Glutamatergic neuron (in vitro differentiated cells): ENCODE measurements at regions not wholly inside any gene's neighbourhood (a gene's known extent, or its start where the extent isn't known, plus 50 kb on each side); places are given as distances from the start of the nearest gene placed in this dataset.

Source experiments
- DNase-seq: peaks from one replicate; pipeline ENCODE4 v3.0.0; 2022
- H3K27ac Mint-ChIP-seq: one replicate; pipeline ENCODE4 v1.8.0; 2020; ENCODE audit warnings: mild to moderate bottlenecking, mixed read lengths, inconsistent platforms; ENCODE audit not compliant: unreplicated experiment
- H3K27me3 Mint-ChIP-seq: one replicate; pipeline ENCODE4 v1.8.0; 2020; ENCODE audit warnings: mild to moderate bottlenecking, moderate library complexity, mixed read lengths, inconsistent platforms; ENCODE audit not compliant: unreplicated experiment
- H3K36me3 Mint-ChIP-seq: one replicate; pipeline ENCODE4 v1.8.0; 2020; ENCODE audit warnings: mild to moderate bottlenecking, mixed read lengths, inconsistent platforms; ENCODE audit not compliant: unreplicated experiment
- H3K4me1 Mint-ChIP-seq: one replicate; pipeline ENCODE4 v1.8.0; 2020; ENCODE audit warnings: mild to moderate bottlenecking, low read depth, mixed read lengths, inconsistent platforms; ENCODE audit not compliant: unreplicated experiment
- H3K4me3 Mint-ChIP-seq: one replicate; pipeline ENCODE4 v1.8.0; 2020; ENCODE audit warnings: mild to moderate bottlenecking, mixed read lengths, inconsistent platforms; ENCODE audit not compliant: unreplicated experiment
- H3K9me3 Mint-ChIP-seq: one replicate; pipeline ENCODE4 v1.8.0; 2020; ENCODE audit warnings: mild to moderate bottlenecking, moderate library complexity, mixed read lengths, inconsistent platforms; ENCODE audit not compliant: unreplicated experiment
- CTCF ChIP-seq: fragments of 200-600 bp; sonication (generic); IDR thresholded peaks from one replicate; pipeline ENCODE4 v1.5.0; 2021; ENCODE audit not compliant: partially characterized antibody, unreplicated experiment

- Mint-ChIP-seq H3K27ac (no peak overlapping the region), H3K36me3 (no peaks in the 10 kb centered on the region), H3K9me3 (no peaks in the 10 kb centered on the region), H3K4me1 (no peaks in the 10 kb centered on the region), H3K4me3 (no peak overlapping the region), H3K27me3 (no peaks in the 10 kb centered on the region)
- no peak for TF ChIP-seq CTCF
- no peak for DNase-seq
Observed at GRCh38 chr4:11724731-11725130, 296.0 kb upstream of the HS3ST1 start.

- Mint-ChIP-seq H3K4me1 (no peaks in the 10 kb centered on the region), H3K36me3 (no peaks in the 10 kb centered on the region), H3K27me3 (no peaks in the 10 kb centered on the region), H3K27ac (no peak overlapping the region), H3K9me3 (peaks cover 3% of the 10 kb centered on the region), H3K4me3 (no peak overlapping the region)
- TF ChIP-seq CTCF: no peak
- no peak for DNase-seq
Observed at GRCh38 chr4:11722223-11722622, 293.5 kb upstream of the HS3ST1 start.

- peaks cover 3% of the 10 kb centered on the region for H3K9me3 Mint-ChIP-seq
- no peak overlapping the region for H3K27ac Mint-ChIP-seq
- no peak overlapping the region for H3K4me3 Mint-ChIP-seq
- H3K36me3 Mint-ChIP-seq: no peaks in the 10 kb centered on the region
- no peak for DNase-seq
- peak; percentile 75 for TF ChIP-seq CTCF
- H3K4me1 Mint-ChIP-seq: no peaks in the 10 kb centered on the region
- H3K27me3 Mint-ChIP-seq: no peaks in the 10 kb centered on the region
Observed at GRCh38 chr4:11720292-11720691, 291.6 kb upstream of the HS3ST1 start.

GRCh38 chr4:11719879-11720278 is 291.2 kb upstream of the HS3ST1 start:
- Mint-ChIP-seq H3K36me3 (no peaks in the 10 kb centered on the region), H3K4me3 (no peak overlapping the region), H3K9me3 (peaks cover 3% of the 10 kb centered on the region), H3K27me3 (no peaks in the 10 kb centered on the region), H3K27ac (no peak overlapping the region), H3K4me1 (no peaks in the 10 kb centered on the region)
- DNase-seq: no peak
- TF ChIP-seq CTCF: no peak

- H3K9me3 Mint-ChIP-seq: peaks cover 6% of the 10 kb centered on the region
- H3K4me1 Mint-ChIP-seq: peaks cover 4% of the 10 kb centered on the region
- no peak overlapping the region for H3K4me3 Mint-ChIP-seq
Observed at GRCh38 chr4:11715753-11716521, 287.2 kb upstream of the HS3ST1 start.

More at GRCh38 chr4:11715753-11716521, 287.2 kb upstream of the HS3ST1 start:
- peaks cover 3% of the 10 kb centered on the region for H3K27me3 Mint-ChIP-seq
- no peak overlapping the region for H3K27ac Mint-ChIP-seq
- no peak for TF ChIP-seq CTCF
- DNase-seq: no peak
- no peaks in the 10 kb centered on the region for H3K36me3 Mint-ChIP-seq
